Vagina (tissue), 2 donors: ENCODE measurements at regions not wholly inside any gene's neighbourhood (a gene's known extent, or its start where the extent isn't known, plus 50 kb on each side); places are given as distances from the start of the nearest gene placed in this dataset.

Experiments used
- POLR2A ChIP-seq, 2 donors: fragments of 450-650 bp; IDR thresholded peaks; one replicate each; pipeline ENCODE4 v1.6.1; 2017; ENCODE audit warnings: antibody characterized with exemption in 2 of 2, mild to moderate bottlenecking in 2 of 2, moderate library complexity in 2 of 2
- POLR2AphosphoS5 ChIP-seq, 2 donors: sonication (generic); formaldehyde crosslinking; IDR thresholded peaks; one replicate each; pipeline ENCODE4 v1.9.0; 2017; ENCODE audit warnings: antibody characterized with exemption in 2 of 2, mild to moderate bottlenecking in 2 of 2, low read depth in 1 of 2; ENCODE audit not compliant: insufficient read depth in 1 of 2
- TF ChIP-seq, protein P1 (sequence below), 3 experiments: fragments of 450-650 bp in 2 of 3; fragments of 200-600 bp in 1 of 3; sonication (generic) in 1 of 3; IDR thresholded peaks; one replicate each; pipeline ENCODE4 v1.5.1; 2017 to 2019; ENCODE audit warnings: antibody characterized with exemption in 3 of 3, mild to moderate bottlenecking in 2 of 3, moderate library complexity in 2 of 3

DNA sequence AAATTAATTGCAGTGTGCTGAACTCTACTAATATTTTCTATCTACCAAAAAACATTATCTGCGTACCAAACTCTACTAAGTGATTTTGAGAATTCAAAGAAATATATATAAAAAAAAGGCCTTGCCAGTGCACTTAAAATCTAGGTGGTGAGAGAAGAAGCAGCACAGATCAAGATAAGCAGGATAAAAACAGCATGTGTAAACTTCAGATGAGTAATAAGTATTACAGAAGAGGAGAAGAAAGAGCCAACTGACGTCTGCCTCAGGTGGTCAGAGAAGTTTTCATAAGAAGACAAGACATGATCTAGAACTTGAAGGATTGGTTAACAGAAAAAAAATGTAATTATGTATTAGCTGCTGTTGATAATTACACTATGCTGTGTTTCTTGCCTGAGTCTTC is 166.4 kb downstream of the DUSP6 start:
- TF ChIP-seq, protein P1, sequence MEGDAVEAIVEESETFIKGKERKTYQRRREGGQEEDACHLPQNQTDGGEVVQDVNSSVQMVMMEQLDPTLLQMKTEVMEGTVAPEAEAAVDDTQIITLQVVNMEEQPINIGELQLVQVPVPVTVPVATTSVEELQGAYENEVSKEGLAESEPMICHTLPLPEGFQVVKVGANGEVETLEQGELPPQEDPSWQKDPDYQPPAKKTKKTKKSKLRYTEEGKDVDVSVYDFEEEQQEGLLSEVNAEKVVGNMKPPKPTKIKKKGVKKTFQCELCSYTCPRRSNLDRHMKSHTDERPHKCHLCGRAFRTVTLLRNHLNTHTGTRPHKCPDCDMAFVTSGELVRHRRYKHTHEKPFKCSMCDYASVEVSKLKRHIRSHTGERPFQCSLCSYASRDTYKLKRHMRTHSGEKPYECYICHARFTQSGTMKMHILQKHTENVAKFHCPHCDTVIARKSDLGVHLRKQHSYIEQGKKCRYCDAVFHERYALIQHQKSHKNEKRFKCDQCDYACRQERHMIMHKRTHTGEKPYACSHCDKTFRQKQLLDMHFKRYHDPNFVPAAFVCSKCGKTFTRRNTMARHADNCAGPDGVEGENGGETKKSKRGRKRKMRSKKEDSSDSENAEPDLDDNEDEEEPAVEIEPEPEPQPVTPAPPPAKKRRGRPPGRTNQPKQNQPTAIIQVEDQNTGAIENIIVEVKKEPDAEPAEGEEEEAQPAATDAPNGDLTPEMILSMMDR (IDR thresholded peaks at IDR 0.05) = no peak
- TF ChIP-seq POLR2A (IDR thresholded peaks at IDR 0.05) (no peak), POLR2AphosphoS5 (IDR thresholded peaks at IDR 0.05; ENCODE audit: insufficient read depth in 1 of 2, low read depth in 1 of 2) (no peak)
